Large intestine (tissue), 3 donors: ENCODE measurements at regions not wholly inside any gene's neighbourhood (a gene's known extent, or its start where the extent isn't known, plus 50 kb on each side); places are given as distances from the start of the nearest gene placed in this dataset.
"Not testable (repeated sequence)": the region's sequence is repeated elsewhere in the genome, so short reads cannot be mapped to it uniquely, and the experiment has no call there.

Experiments used
- DNase-seq, 2 donors: peaks; one replicate each; pipeline versions ENCODE4 v3.0.0 to v3.0.0-alpha.2; 2013
- H3K27ac ChIP-seq: one replicate; pipeline ENCODE4 v1.5.1; 2013; ENCODE audit warnings: low read length
- H3K27me3 ChIP-seq: 2 replicates; pipeline ENCODE4 v1.6.1; 2013; ENCODE audit warnings: low read length; ENCODE audit not compliant: control insufficient read depth, insufficient read depth
- H3K36me3 ChIP-seq: 2 replicates; pipeline ENCODE4 v1.6.1; 2013; ENCODE audit warnings: low read length; ENCODE audit not compliant: control insufficient read depth, insufficient read depth
- H3K4me1 ChIP-seq: one replicate; pipeline ENCODE4 v1.6.1; 2013; ENCODE audit warnings: low read length; ENCODE audit not compliant: control insufficient read depth, insufficient read depth
- H3K4me3 ChIP-seq: one replicate; pipeline ENCODE4 v1.5.1; 2013; ENCODE audit warnings: low read length
- H3K9me3 ChIP-seq: one replicate; pipeline ENCODE4 v1.6.1; 2013; ENCODE audit warnings: mild to moderate bottlenecking, low read depth, low read length, moderate library complexity; ENCODE audit not compliant: control insufficient read depth
- WGBS: methylation state at CpG from one replicate; pipeline ENCODE4 v1.1.5; 2013; ENCODE audit warnings: low lambda C conversion rate; ENCODE audit not compliant: insufficient coverage; 5-methylcytosine and 5-hydroxymethylcytosine counted together

DNA sequence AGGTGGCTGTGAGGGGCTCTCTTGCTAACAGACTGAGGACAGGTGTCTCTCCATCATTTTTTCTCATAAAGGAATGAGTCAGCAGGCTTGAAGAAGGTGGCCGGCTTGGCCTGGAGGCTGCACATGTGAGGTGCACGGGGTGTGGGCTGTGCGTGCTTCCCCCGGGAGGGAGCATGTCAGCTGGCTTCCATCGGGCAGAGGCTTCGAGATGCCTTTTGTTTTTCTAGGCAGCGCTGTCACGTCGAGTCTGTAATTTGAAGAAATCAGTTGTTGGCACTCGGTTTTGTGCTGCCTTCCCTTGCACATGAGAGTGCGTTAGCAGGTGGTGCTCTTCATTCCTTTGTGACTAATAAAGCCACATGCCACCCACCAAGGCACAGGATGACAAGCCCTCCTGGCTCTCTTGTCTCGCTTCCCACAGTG is 89.7 kb downstream of the NPIPB11 start:
- H3K4me1 ChIP-seq: no peaks in the 10 kb centered on the region
- no peak overlapping the region for H3K4me3 ChIP-seq
- no peak overlapping the region for H3K27ac ChIP-seq
- no CpG with 5 or more reads among the region's 12 CpGs for WGBS
- no peaks in the 10 kb centered on the region for H3K27me3 ChIP-seq
- no peak for DNase-seq
- H3K9me3 ChIP-seq: no peaks in the 10 kb centered on the region
- H3K36me3 ChIP-seq: no peaks in the 10 kb centered on the region

DNA sequence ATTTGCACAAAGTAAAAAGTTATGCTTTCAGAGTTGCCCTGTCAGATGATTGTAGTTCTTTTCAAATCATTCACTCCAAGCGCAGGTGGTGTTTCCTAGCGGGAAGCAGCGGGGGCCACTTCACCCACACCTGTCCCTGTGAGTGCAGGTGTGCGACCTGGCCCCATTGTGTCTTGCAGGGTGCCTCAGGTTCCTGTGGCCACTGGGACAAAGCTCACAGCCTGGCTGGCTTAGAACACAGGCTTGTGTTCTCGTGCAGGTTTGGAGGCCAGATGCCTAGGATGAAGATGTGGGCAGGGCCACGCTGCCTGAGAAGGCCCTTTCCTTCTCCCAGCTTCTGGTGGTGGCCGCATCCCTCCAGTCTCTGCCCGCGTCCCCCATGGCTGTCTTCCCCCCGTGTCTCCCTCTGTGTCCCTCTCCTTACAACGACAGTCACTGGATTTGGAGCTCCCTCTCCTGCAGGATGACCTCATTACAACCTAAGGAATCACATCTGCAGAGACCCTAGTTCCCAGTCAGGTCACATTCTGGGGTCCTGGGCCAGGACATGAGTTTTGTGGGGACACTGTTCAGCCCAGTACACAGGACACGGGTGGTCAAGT is 90.5 kb downstream of the NPIPB11 start:
- Histone ChIP-seq H3K9me3 (no peaks in the 10 kb centered on the region), H3K27ac (no peak overlapping the region), H3K36me3 (no peaks in the 10 kb centered on the region), H3K4me1 (no peaks in the 10 kb centered on the region), H3K27me3 (no peaks in the 10 kb centered on the region), H3K4me3 (no peak overlapping the region)
- whole genome bisulfite sequencing: no CpG with 5 or more reads among the region's 12 CpGs
- peak in 1 of 2 donors; percentile 39 for DNase-seq

DNA sequence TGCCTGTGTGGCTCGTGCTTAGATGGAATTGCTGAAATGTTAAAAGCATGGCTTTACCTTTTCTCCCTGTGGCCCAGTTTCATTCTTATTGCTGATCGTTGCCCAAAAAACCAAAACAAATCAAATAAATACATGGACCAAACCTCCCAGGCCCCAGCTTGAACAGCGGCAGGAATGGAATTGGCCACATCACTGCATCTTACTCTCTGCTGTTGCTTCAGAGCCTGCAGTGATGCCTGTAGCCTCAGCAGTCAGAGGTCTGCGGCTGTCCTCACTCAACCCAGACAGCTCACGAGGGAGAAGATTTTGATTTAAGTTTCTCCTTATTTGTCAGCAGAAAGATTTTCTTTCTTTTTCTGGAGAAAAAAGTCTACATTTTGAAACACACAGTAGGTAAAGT is 91.5 kb downstream of the NPIPB11 start:
- Histone ChIP-seq H3K27me3 (no peaks in the 10 kb centered on the region), H3K4me1 (no peaks in the 10 kb centered on the region), H3K27ac (no peak overlapping the region), H3K9me3 (no peaks in the 10 kb centered on the region), H3K4me3 (no peak overlapping the region), H3K36me3 (no peaks in the 10 kb centered on the region)
- no peak for DNase-seq
- no CpG with 5 or more reads among the region's 5 CpGs for WGBS

- no peak overlapping the region for H3K4me3 ChIP-seq
- no peaks in the 10 kb centered on the region for H3K9me3 ChIP-seq
- no peaks in the 10 kb centered on the region for H3K36me3 ChIP-seq
- no peak overlapping the region for H3K27ac ChIP-seq
- no peak for DNase-seq
- WGBS: no CpG with 5 or more reads among the region's 20 CpGs
- H3K4me1 ChIP-seq: no peaks in the 10 kb centered on the region
- no peaks in the 10 kb centered on the region for H3K27me3 ChIP-seq
Measured at GRCh38 chr16:29314292-29314934, 92.1 kb downstream of the NPIPB11 start.

- no CpG with 5 or more reads among the region's 9 CpGs for WGBS
- Histone ChIP-seq H3K9me3 (no peaks in the 10 kb centered on the region), H3K27me3 (no peaks in the 10 kb centered on the region), H3K4me1 (no peaks in the 10 kb centered on the region), H3K27ac (no peak overlapping the region), H3K36me3 (no peaks in the 10 kb centered on the region), H3K4me3 (no peak overlapping the region)
- no peak for DNase-seq
Measured at GRCh38 chr16:29313559-29314048, 92.9 kb downstream of the NPIPB11 start.

- H3K4me3 ChIP-seq: no peak overlapping the region
- no peak overlapping the region for H3K27ac ChIP-seq
- no peaks in the 10 kb centered on the region for H3K36me3 ChIP-seq
- H3K27me3 ChIP-seq: no peaks in the 10 kb centered on the region
- H3K9me3 ChIP-seq: no peaks in the 10 kb centered on the region
- H3K4me1 ChIP-seq: no peaks in the 10 kb centered on the region
- no peak for DNase-seq
- no CpG with 5 or more reads among the region's 33 CpGs for WGBS
Measured at GRCh38 chr16:29312835-29313558, 93.5 kb downstream of the NPIPB11 start.

- not testable (repeated sequence) for H3K4me1 ChIP-seq, H3K4me3 ChIP-seq, H3K36me3 ChIP-seq, H3K27me3 ChIP-seq, H3K9me3 ChIP-seq, DNase-seq, H3K27ac ChIP-seq
- WGBS: no CpG with 5 or more reads among the region's 18 CpGs
Measured at GRCh38 chr16:29312345-29312675, 94.2 kb downstream of the NPIPB11 start.

DNA sequence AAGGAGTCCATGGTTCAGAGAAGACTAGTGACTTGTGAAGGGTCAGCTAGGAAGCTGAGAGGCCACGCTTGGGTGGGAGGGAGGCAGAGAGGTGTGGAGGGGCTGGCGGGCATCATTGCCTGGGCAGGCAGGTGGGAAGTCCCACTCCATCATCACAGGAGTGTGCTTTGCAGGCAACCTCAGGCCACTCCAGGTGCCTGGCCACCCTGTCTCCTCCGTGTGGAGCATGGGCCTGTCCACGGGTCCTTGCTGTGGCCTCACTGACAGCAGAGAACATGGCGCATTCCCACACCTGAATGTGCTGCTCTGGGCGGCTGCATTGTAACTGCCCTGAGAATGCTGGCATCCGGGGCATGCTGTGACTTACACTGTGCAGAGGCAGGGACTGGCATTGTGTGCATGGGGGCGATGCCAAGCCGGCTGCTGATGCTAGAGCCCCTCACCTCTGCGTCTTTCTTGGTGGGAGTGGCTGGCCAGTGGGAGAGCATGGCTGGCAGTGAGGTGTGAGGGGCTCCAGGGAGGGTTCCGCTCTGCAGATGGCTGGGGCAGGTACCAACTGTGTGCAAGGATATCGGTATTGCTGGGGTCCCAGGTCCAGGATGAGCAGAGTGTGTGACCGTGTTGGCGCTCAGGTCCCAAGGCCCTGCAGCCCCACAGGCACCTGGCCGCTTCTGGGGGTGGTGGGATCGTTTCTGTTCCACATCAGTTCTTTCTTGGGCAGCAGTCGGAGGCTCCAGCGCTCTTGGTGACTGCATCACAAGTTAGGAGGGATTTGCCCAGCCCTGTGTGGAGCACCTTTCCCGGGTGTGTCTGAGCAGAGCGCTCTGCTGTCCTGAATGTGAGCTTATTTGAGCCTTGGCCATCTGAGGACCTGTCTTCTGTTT is 94.8 kb downstream of the NPIPB11 start:
- no CpG with 5 or more reads among the region's 20 CpGs for WGBS
- Histone ChIP-seq H3K27ac (no peak overlapping the region), H3K4me3 (no peak overlapping the region)

DNA sequence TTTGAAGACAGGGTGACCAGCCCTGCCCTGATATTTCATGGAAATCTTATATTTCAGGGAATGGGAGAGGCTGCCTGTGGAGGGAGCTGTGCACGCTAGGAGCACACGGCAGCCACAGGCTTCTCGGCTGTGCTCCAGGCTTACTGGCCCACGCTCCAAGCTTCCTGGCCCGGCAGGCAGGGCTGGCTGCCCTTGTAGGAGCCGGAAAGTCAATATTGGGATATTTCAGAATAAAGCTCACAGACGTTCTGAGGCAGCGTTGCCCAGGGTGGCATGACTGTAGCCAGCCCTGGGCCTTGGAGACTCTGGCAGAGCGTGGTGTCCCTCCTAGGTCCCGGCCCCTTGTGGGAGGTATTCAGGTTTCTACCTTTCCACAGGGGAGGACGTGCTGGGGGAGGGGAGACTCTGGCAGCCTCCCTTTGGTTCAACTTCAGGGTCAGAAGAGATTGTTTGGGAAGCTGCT is 95.6 kb downstream of the NPIPB11 start:
- Histone ChIP-seq H3K4me1 (no peaks in the 10 kb centered on the region), H3K36me3 (no peaks in the 10 kb centered on the region), H3K9me3 (no peaks in the 10 kb centered on the region), H3K27ac (no peak overlapping the region), H3K4me3 (no peak overlapping the region), H3K27me3 (no peaks in the 10 kb centered on the region)
- WGBS: no CpG with 5 or more reads among the region's 11 CpGs
- no peak for DNase-seq

More for the DNA sequence above, 94.8 kb downstream of the NPIPB11 start:
- Histone ChIP-seq H3K9me3 (no peaks in the 10 kb centered on the region), H3K4me1 (no peaks in the 10 kb centered on the region), H3K36me3 (no peaks in the 10 kb centered on the region), H3K27me3 (no peaks in the 10 kb centered on the region)
- no peak for DNase-seq

GRCh38 chr16:29310243-29310642 is 96.3 kb downstream of the NPIPB11 start:
- not testable (repeated sequence) for DNase-seq, H3K9me3 ChIP-seq, H3K27ac ChIP-seq, H3K36me3 ChIP-seq, H3K4me3 ChIP-seq, H3K4me1 ChIP-seq, H3K27me3 ChIP-seq
- WGBS: no CpG with 5 or more reads among the region's 9 CpGs
